Activated CD4-positive, CD25-positive, alpha-beta regulatory T cell treated with anti-CD3 and anti-CD28 coated beads, Interleukin-2, amount 50 U/mL, for 24 hours (primary cell): ENCODE measurements at regions not wholly inside any gene's neighbourhood (a gene's known extent, or its start where the extent isn't known, plus 50 kb on each side); places are given as distances from the start of the nearest gene placed in this dataset.

ENCODE experiments used
- ATAC-seq, 2 donors: fragments of 150-1000 bp; cut with Tn5 transposase; one replicate each; pipeline ENCODE4 v1.10.0; 2021; ENCODE audit warnings: mild to moderate bottlenecking in 1 of 2, moderate library complexity in 1 of 2

DNA sequence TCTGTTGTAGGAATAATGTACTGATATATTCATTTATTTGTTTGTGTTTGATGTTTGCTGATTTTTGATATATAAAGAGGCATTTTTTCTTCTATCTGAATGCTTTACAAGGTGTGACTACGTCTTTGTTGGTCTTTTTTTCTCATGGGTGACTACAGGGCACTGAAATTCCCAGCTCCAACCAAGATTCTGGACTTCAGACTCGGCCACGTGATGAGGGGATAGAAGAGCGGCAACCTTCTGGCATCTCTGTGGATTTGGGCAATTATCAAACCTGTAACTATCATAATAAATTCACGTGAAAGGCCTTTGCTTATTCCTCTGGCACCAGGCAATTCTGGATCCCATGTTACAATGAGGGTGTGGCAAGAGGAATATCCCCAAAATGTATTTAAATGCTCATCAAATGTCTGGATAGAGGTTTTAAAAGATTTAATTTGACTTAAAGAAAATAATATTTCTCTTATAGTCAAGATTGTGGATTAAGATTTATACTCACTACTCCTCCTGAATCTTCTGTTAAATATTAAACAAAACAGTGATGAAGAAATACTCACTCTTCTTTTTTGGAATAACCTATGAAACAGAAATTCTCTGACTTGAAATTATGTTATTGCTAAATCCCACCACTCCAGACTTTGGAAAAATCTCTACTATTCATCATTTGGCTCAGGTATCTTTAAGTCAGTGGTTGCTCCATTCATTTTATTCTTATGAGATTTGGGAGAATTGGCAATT is 276.3 kb downstream of the GPR37 start:
- no peak for ATAC-seq

DNA sequence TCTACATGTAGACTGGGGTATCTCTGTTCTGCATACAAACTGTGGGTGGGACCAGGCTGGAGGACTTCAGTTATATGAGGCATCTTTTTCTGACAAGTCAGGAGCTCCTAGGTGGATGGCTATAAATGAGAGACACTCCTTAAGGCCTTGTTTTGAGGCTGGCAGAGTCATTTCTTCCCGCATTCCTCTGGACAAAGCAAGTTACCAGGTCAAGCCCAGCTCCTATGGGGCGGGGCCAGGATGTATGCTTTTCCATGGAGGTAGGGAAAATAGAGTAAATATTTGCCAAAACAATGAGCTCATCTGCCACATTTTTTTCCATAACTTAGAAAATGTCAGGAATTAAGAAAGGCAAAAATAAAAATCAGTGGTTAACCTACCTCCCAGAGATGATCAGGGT is 283.4 kb downstream of the GPR37 start:
- ATAC-seq: no peak

DNA sequence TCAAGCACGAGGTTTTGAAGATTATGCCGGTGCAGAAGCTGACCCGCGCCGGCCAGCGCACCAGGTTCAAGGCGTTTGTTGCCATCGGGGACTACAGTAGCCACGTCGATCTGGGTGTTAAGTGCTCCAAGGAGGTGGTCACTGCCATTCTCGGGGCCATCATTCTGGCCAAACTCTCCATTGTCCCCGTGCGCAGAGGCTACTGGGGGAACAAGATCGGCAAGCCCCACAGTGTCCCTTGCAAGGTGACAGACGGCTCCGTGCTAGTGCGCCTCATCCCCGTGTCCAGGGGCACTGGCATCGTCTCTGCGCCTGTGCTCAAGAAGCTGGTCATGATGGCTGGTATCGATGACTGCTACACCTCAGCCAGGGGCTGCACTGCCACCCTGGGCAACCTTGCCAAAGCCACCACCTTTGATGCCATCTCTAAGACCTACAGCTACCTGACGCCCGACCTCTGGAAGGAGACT is 284.7 kb downstream of the GPR37 start:
- no peak for ATAC-seq

DNA sequence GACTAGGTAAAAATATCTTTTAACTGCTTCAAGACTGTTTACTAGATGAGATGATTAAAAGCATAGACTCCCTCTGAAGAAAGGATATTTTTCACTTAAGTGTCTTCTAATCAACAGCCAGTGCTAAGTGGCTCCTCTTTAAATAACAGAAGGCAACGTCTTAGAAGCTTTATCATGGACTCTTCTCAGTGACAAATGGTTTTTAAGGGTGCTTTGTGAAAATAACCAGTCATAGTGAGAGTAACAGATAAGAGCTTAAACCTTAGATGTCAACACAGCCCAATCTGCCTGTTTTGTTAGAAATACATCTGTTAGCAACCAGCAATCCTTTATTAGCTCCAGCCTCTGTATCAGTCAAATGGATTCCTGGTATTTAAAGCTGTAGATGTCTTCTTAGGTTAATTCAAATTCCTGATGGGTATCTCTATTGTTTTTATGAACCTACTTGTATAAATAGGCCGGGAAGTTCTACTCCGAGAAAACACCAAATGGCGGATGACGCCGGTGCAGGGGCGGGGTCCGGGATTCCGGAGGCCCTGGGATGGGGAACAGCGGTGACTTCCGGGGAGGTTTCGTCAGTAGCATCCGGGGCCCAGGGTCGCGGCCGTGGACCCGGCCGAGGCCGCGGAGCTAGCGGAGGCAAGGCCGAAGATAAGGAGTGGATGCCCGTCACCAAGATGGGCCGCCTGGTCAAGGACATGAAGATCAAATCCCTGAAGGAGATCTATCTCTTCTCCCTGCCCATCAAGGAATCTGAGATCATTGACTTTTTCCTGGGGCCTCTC is 285.4 kb downstream of the GPR37 start:
- no peak for ATAC-seq

DNA sequence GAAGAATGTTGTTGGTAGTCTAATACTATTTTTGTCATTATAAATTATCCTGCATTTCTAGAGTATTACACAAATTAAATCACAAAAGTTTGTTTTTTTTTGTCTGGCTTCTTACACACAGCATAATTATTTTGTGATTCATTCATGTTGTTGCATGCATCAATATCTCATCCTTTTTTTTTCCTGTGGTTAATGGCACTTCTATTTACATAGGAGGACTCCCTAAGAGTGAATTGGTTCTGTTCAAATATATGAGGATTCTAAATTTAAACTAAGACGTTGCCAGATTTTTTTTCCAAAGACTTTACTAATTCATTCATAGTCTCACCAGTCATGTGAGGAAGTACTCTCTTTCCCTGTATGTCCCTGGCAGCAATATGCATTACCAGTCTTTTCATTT is 303.3 kb downstream of the GPR37 start:
- no peak for ATAC-seq

DNA sequence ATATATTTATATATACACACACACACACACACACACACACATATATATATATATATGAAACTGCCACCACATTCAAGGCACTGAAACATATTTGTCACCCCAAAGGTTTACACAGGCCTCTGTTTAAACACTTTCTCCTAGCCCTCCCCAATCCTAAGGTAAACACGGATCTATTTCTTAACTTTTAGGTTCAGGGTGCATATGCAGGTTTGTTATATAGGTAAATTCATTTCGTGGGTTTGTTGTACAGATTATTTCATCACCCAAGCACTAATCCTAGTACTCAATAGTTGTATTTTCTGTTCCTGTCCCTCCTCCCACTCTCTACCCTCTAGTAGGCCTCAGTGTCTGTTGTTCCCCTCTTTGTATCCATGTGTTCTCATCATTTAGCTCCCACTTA is 305.0 kb downstream of the GPR37 start:
- no peak for ATAC-seq

DNA sequence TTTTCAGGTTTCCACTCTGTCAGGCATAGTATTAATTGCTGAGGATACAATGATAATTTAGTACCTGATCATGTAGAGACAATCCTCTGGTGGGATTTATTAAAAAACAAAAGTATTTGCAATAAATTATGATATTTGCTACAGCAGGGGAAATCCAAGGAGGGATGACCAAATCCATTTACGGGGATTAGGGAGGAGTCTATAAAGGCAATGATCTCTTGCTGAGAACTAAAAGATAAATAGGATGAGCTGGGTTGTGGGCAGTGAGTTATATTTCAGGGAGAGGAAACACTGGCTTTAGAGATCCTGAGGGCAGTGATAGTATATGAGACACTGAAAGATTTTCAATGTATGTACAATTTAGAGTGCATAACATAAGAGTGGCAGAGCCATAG is 305.5 kb downstream of the GPR37 start:
- no peak for ATAC-seq

DNA sequence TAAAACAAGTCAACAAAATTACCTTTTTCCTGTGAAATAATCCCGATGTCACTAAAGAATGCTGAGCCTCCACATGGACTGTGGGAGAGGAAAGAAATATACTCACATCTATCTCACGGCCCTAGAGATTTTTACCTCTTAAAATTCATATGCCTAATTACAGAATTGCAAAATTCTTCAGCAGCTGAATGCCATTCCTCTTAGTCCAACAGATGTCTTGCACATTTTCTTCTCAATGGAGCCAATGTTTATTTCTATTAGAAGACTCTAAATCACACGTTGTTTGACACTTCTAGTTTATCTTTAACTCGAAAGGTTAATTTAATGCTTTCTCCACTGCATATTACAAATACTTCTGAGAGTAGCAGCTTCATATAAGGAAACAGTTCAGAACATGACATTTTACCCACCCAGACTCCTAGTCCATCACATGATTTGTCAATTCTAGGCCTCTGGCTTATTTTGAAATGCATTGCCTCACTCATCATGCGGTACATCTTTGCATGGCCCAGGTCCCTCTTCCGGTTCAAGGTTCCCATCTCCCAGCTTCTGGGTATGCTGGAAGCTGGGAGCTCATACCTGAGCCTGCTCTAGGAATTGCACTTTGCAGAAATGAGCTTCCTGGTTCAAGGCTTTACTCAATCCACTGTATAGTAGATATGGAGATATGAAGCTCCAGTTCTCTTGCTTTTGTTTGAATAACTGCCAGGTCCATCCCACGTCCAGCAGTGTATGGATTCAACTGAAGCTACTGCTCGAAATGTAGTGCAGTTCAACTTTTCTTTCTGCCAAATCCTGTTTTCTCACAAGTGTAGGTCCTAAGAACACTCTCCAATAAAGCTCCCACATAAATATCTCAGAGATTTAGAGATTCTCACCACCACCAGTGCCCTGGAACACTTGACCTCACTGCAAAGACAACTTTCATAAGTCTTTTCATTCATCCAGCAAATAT is 306.2 kb downstream of the GPR37 start:
- ATAC-seq: no peak

DNA sequence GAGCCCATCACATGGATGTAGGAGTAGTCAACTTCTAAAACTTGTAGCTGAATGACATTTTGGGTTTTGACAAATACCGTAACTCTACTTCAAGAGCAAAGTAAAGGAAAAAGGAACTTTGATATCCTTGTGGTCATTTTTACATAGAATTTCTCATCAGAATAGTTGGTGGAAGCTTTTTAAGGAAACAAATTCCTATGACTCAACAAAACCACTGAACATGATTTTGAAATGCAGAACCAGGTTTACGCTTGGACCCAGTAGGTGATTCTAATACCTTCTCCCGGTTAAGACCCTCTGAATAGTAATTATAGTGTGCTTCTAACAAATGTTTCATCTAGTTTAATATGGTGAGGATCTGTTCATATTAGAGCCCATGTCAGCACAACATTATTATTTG is 307.8 kb downstream of the GPR37 start:
- no peak for ATAC-seq

DNA sequence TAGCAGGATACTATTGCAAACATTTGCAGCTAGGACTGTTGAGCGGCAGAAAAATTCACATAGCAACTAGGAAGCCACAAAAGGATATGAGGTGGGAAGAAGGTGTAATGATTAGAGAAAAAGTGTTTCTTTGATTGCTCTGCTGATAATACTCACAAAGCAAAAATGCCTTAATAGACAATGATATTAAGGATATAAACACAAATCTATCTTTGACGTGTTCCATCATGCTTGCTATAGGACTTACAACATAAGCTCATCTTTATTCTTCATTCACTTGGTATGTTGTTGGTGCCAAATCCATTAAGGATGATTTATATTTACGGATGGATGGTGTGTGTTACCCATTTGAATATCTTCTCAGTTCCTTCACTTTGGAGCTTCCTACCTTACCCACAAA is 309.3 kb downstream of the GPR37 start:
- ATAC-seq: no peak

DNA sequence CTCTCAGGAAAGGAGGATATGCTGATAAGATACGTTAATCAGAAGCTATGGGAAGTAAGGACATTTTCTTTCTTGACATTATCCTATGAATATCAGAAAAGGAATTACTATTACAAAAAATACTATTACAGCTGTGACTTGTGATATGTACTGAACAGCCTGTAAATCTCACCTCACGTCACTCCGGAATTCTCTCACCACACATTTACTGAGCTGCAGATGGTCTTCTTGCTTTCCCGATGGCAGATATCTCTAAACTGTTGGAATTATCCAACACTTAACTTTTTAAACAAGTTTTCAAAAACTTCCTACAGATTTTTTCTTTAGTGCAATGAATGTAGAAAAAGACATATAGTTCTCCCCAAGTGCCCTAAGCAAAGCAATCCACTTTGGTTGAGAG is 313.4 kb downstream of the GPR37 start:
- no peak for ATAC-seq

DNA sequence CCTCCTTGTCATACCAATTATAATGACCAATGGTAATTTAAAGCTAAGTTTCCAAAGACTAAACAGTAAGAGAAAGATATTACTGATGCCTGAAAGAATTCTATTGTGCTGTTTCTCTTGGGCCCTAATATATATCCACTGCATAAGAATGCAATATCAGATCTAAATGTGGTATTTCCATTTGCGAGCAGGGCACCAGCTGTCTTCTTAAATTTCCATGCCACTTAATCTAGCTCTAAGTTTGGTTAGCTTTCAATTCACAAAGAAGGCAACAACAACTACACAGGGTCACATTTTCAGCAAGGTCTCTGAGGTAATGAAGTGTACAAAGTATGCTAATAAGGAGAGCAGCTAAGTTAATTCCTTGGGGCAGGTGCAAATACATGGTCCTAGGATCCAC is 315.7 kb downstream of the GPR37 start:
- no peak for ATAC-seq

DNA sequence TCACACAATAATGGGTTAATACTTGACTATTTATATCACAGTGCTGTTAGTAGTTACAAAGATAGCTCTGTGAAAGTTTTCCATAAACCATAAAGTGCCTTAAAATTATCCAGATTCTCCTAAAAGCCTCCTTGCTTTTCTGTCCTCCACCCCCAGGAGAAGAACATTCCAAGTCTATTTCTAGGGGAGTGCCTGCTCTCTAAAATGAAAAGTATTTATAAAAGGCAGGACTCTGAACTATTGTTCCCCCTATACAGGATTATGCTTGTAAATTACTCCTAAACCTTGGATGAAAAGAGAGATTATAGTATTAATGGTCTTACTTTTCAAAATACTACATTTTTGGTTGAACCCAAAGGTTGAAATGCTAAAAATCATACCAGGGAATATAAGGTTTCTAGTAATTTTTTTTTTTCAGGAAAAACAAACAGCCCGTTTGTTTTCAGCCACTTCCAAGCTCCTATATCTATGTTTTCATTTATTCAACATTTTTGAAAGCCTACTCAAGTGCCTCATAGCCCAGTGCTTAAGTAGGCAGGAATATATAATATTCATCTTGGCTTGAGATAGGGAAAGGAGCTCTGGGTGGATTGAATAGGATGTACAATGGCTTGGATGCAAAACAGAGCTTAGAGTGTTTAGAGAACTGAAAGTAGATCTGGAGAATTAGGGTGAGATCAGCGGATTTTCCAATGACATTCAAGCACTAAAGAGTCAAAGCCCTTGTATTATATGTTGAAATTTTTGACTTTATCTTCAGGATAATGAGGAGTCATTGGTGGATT is 320.7 kb downstream of the GPR37 start:
- ATAC-seq: no peak

DNA sequence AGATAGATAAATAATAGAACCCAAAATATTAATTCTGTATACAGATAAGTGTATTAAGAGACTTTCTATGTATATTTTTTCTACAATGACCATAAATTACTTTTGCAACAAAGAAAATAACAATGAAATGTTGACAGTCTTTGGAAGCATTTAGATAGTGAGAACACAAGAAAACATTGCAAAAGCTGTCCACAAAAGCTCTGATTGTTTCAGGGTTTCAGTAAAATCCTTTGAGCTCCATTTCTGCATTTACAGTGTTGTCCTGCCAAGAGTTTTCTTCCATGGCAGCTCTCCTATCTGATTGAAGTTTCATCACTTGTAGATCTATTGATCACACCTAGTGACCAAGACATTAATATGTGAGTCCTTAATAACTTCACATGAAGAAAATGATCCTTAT is 321.8 kb downstream of the GPR37 start:
- no peak for ATAC-seq

DNA sequence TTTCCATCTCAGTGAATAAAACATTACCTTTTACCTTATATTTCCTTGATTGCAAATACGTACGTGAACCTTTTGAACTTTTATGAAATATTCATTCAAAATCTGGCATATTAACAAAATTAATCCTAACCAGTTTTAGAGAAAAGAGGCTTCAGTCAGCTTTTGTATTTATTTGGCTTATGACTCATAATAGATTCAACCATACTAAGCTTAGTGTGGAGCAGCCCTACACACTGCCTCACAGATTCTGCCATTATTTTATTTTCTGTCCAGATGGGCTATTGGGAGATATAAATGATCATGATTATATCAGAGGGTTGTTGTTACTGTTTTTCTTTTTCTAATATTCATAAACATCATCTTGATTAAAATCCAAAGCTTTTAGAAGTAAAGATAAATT is 325.5 kb downstream of the GPR37 start:
- ATAC-seq: no peak

DNA sequence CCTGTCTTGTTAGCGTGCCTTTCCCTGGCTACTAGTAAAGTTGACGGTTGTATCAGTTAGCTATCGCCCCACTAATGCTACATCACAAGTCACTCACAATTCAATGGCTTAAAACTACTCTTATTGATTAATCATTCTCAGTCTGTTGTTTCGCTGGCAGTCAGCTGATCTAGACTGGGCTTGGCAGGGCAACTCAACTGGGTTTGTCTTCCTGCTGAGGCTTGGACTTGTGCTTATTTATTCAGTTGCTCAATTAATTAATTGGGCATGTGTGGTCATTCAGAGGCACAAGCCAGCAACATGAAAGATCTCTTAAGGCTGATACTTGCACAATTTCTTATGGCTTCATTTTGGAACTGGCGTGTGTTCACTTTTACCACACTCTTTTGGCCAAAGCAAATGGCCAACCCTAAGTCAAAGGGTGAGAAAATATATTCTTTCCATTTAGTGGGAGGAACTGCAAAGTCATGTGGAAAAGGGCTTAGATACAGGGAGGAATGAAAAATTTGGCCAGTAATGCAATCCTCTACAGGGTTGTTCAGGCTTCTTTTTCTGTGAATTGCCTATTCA is 333.5 kb downstream of the GPR37 start:
- ATAC-seq: no peak

DNA sequence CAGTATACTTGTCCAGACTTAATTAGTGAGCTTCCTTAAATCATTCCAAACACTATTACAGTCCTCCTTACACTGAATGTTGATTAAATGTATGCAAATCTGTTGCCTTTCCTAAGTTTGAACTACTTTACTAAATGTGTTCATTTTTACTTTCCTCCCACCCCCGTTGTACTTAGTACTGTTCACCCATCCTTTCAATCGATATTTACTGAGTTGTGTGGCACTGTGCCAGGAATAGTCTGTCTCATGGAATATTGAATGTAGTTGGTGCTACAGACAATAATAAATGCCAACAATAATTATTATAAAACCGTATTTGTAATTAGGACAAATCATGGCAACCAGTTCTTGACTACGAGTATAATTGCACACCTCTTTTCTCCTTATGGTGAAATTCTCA is 335.7 kb downstream of the GPR37 start:
- no peak for ATAC-seq

DNA sequence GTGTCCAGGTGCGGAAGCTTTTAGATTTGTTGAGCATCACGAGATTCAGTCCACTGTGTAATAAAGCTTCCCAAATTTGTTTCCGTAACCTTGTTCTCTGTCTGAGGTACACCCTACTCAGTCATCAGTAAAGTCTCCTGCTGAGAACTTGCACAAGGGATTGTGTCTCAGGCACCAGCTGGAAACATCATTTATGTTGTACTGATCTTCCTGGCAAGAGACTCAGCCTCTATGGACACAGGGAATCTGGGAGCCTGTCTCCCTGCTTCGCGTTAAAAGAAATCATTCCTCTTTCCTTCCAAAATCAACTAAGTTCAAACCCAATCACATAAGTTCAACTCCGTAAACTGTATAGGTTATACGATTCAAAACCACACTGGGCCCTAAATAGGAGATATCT is 336.8 kb downstream of the GPR37 start:
- no peak for ATAC-seq

DNA sequence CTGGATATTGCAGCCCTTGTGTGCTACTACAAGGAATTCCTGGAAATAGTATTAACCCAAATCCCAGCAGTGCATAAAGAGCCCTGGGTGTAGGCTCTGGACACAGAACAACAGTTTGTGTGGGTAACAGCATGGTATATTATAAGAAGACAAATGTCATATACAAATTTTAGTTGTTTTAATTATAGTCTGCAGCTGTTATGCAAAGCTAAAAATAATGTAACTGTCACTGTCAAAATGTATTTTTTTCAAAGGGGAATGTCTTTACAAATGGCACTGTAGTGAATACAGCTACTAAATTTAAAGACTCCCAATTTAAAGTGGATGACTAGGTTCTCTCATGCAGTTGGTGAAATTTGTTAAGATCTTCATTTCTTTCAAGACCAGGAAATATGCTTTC is 339.0 kb downstream of the GPR37 start:
- no peak for ATAC-seq

DNA sequence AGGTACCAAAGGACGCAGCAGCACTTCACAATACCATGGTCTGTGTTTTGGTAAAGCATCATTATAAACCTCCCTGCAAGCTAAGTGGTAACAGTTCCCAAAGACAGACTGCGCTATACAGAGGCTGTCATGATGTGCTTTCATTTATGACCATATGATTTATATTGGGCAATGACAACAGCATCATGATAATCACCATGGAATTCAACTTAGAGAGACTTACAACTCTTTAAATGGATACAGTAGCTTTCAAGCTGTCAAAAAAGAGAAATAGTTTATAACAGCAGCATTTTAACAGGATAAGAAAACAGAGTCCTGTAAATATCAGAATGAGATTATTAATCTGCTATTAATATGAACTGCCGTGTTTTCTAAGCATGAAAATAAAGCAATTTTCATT is 341.7 kb downstream of the GPR37 start:
- ATAC-seq: no peak

DNA sequence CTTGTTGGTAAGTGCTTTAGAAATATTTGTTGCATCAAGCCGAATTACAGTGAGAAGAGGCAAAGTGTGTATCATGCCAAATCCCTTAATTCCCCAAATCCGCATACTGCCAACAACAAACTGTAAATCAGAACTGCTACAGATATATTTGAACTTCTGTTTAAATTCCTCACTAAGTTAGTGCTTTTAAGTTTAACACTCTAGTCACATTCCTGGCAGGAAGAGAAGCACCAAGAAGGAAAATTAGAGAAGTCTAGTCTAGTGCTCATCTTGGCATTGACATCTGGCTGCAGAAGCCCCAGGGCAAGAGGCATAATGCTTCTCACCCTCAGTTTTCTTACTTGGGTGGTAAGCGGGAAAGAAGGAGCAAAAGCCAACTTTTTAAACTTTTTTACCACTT is 343.5 kb downstream of the GPR37 start:
- no peak for ATAC-seq

DNA sequence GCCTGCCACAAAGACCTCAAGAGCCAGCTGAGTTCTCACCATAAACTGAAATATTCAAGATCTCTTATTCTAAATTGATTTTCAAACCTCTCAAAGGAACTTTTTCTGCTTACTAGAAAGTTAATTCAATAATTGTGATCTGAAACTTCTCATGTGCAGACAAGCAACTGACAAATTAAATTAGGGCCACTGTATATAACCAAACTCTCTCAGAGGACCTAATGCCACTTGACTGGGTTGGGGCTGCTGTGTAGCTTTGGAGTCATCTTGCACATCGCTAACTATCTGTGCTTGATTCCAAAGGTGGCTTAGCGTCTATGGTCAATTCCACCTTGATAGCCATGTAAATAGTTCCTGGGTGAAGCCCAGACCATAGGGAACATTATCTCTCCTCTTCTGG is 345.2 kb downstream of the GPR37 start:
- no peak for ATAC-seq
